ENCODE measurements at regions not wholly inside any gene's neighbourhood (a gene's known extent, or its start where the extent isn't known, plus 50 kb on each side); places are given as distances from the start of the nearest gene placed in this dataset.

- no peak overlapping the region for H3K4me2 ChIP-seq (ENCODE audit: low read length)
- no peaks in the 10 kb centered on the region for H3K4me1 ChIP-seq
- H3K4me3 ChIP-seq (ENCODE audit: low read depth, low read length) = no peak overlapping the region
- no peak overlapping the region for H3K27ac ChIP-seq
- no peak overlapping the region for H3K9ac ChIP-seq
- no peak overlapping the region for H2AFZ ChIP-seq
- no peaks in the 10 kb centered on the region for H3K9me3 ChIP-seq (ENCODE audit: control insufficient read depth, low read length)
- H3K27me3 ChIP-seq (ENCODE audit: control insufficient read depth, insufficient read depth, low read length) = no peaks in the 10 kb centered on the region
- no peaks in the 10 kb centered on the region for H3K79me2 ChIP-seq
- H3K36me3 ChIP-seq (ENCODE audit: control insufficient read depth, insufficient read depth, low read length) = no peaks in the 10 kb centered on the region
- TF ChIP-seq CTCF (IDR thresholded peaks at IDR 0.05) = no peak
Measured at GRCh38 chr1:221473411-221473810, 268.5 kb downstream of the DUSP10 start.

GRCh38 chr1:221477252-221477651 is 264.6 kb downstream of the DUSP10 start:
- TF ChIP-seq CTCF (IDR thresholded peaks at IDR 0.05) = no peak
- H3K79me2 ChIP-seq = no peaks in the 10 kb centered on the region
- H3K36me3 ChIP-seq (ENCODE audit: control insufficient read depth, insufficient read depth, low read length) = no peaks in the 10 kb centered on the region
- H3K27me3 ChIP-seq (ENCODE audit: control insufficient read depth, insufficient read depth, low read length) = no peaks in the 10 kb centered on the region
- H3K4me1 ChIP-seq = no peaks in the 10 kb centered on the region
- no peak overlapping the region for H3K9ac ChIP-seq
- H2AFZ ChIP-seq = no peak overlapping the region
- H3K4me2 ChIP-seq (ENCODE audit: low read length) = no peak overlapping the region
- no peak overlapping the region for H3K27ac ChIP-seq
- no peaks in the 10 kb centered on the region for H3K9me3 ChIP-seq (ENCODE audit: control insufficient read depth, low read length)
- no peak overlapping the region for H3K4me3 ChIP-seq (ENCODE audit: low read depth, low read length)

- Histone ChIP-seq H3K9me3 (ENCODE audit: control insufficient read depth, low read length) (no peaks in the 10 kb centered on the region), H3K27ac (no peak overlapping the region), H3K27me3 (ENCODE audit: control insufficient read depth, insufficient read depth, low read length) (no peaks in the 10 kb centered on the region), H3K36me3 (ENCODE audit: control insufficient read depth, insufficient read depth, low read length) (no peaks in the 10 kb centered on the region), H3K4me1 (no peaks in the 10 kb centered on the region), H3K4me3 (ENCODE audit: low read depth, low read length) (no peak overlapping the region), H3K9ac (no peak overlapping the region), H2AFZ (no peak overlapping the region), H3K79me2 (no peaks in the 10 kb centered on the region), H3K4me2 (ENCODE audit: low read length) (no peak overlapping the region)
- peak; percentile 16 for TF ChIP-seq CTCF (IDR thresholded peaks at IDR 0.05)
Measured at GRCh38 chr1:221478050-221478949, 263.6 kb downstream of the DUSP10 start.

- Histone ChIP-seq H3K9ac (no peak overlapping the region), H2AFZ (no peak overlapping the region)
Measured at GRCh38 chr1:221487781-221488524, 253.9 kb downstream of the DUSP10 start.

More at GRCh38 chr1:221487781-221488524, 253.9 kb downstream of the DUSP10 start:
- no peaks in the 10 kb centered on the region for H3K79me2 ChIP-seq
- H3K4me2 ChIP-seq (ENCODE audit: low read length) = no peak overlapping the region
- H3K27me3 ChIP-seq (ENCODE audit: control insufficient read depth, insufficient read depth, low read length) = no peaks in the 10 kb centered on the region
- no peak for TF ChIP-seq CTCF (IDR thresholded peaks at IDR 0.05)
- no peaks in the 10 kb centered on the region for H3K36me3 ChIP-seq (ENCODE audit: control insufficient read depth, insufficient read depth, low read length)
- H3K9me3 ChIP-seq (ENCODE audit: control insufficient read depth, low read length) = no peaks in the 10 kb centered on the region
- H3K4me1 ChIP-seq = no peaks in the 10 kb centered on the region
- no peak overlapping the region for H3K4me3 ChIP-seq (ENCODE audit: low read depth, low read length)
- H3K27ac ChIP-seq = no peak overlapping the region
